Gastrocnemius medialis (tissue), 4 donors: ENCODE measurements at regions not wholly inside any gene's neighbourhood (a gene's known extent, or its start where the extent isn't known, plus 50 kb on each side); places are given as distances from the start of the nearest gene placed in this dataset.
"Not testable (repeated sequence)": the region's sequence is repeated elsewhere in the genome, so short reads cannot be mapped to it uniquely, and the experiment has no call there.

Source experiments
- POLR2A ChIP-seq, 2 donors: fragments of 450-650 bp; IDR thresholded peaks; one replicate each; pipeline ENCODE4 v1.6.1; 2017; ENCODE audit warnings: antibody characterized with exemption in 2 of 2, mild to moderate bottlenecking in 2 of 2, moderate library complexity in 2 of 2
- TF ChIP-seq, protein P1 (sequence below), 5 experiments: fragments of 450-650 bp in 3 of 5; fragments of 200-600 bp in 2 of 5; sonication (generic) in 2 of 5; IDR thresholded peaks in 4 of 5; conservative IDR thresholded peaks in 1 of 5; 1 replicate in 4 of 5; 2 replicates in 1 of 5; pipeline ENCODE4 v1.5.1; 2016 to 2019; ENCODE audit warnings: antibody characterized with exemption in 5 of 5, mild to moderate bottlenecking in 3 of 5, moderate library complexity in 3 of 5

DNA sequence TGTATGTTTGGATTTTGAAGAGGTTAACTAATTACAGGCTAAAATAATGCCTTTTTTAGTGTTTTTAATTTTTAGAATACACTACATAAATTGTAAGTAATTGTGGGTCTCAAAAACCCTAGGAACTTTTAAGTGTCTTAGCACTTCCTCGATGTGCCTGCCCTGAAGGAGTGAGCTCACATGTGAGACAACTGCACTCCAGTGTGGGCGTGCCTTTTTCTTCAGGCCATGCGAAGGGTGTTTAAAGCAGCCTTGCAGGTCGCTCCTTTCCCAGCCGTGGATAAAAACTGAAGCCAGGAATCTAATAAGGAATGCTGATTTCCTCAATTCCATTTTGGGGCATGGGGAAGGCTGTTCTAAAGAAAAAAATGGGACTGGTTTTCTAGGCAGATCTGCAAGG is 97.5 kb upstream of the KCNMA1 start:
- TF ChIP-seq, protein P1, sequence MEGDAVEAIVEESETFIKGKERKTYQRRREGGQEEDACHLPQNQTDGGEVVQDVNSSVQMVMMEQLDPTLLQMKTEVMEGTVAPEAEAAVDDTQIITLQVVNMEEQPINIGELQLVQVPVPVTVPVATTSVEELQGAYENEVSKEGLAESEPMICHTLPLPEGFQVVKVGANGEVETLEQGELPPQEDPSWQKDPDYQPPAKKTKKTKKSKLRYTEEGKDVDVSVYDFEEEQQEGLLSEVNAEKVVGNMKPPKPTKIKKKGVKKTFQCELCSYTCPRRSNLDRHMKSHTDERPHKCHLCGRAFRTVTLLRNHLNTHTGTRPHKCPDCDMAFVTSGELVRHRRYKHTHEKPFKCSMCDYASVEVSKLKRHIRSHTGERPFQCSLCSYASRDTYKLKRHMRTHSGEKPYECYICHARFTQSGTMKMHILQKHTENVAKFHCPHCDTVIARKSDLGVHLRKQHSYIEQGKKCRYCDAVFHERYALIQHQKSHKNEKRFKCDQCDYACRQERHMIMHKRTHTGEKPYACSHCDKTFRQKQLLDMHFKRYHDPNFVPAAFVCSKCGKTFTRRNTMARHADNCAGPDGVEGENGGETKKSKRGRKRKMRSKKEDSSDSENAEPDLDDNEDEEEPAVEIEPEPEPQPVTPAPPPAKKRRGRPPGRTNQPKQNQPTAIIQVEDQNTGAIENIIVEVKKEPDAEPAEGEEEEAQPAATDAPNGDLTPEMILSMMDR (IDR thresholded peaks at IDR 0.05 in 4 of 5, conservative IDR thresholded peaks at IDR 0.05 in 1 of 5), result not testable (repeated sequence)
- not testable (repeated sequence) for TF ChIP-seq POLR2A (IDR thresholded peaks at IDR 0.05)
